ENCODE measurements at regions not wholly inside any gene's neighbourhood (a gene's known extent, or its start where the extent isn't known, plus 50 kb on each side); places are given as distances from the start of the nearest gene placed in this dataset.
"Not testable (repeated sequence)": the region's sequence is repeated elsewhere in the genome, so short reads cannot be mapped to it uniquely, and the experiment has no call there.

DNA sequence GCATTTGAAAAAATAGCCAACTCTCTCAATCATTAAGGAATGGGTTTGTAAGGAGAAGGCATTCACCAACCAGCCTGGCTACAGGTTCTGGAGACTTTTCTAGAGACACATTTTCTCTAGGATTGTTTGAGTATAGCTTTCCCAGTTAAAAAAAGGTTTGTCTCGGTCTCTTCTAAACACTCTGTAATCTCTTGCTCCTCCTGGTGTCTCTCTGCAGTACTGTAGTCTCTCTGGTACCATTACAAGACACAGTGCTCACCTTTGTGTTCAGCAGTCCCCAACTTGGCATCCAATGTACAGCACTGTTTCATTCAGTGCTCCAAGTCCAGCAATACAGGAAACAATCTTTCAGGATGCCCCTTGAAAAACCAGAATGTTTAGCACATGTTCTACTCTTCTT, 534.4 kb downstream of the ZNF385D start:
- H3K4ac ChIP-seq (ENCODE audit: low read depth, low read length): no peak overlapping the region
- H2BK15ac ChIP-seq (replicated peaks; ENCODE audit: low read depth): peak overlapping the region; percentile 74
- H3K4me1 ChIP-seq (ENCODE audit: control insufficient read depth, low read depth, low read length): no peaks in the 10 kb centered on the region
- no peak overlapping the region for H4K5ac ChIP-seq (ENCODE audit: low read length)
- H4K8ac ChIP-seq (ENCODE audit: low read depth, low read length): no peak overlapping the region
- no peaks in the 10 kb centered on the region for H3K79me2 ChIP-seq (ENCODE audit: control insufficient read depth, insufficient read depth, low read length)
- H3K27ac ChIP-seq (ENCODE audit: low read depth, low read length): no peak overlapping the region
- H3K23ac ChIP-seq (ENCODE audit: low read length): no peak overlapping the region
- peak; percentile 37 for DNase-seq
- no peak overlapping the region for H3K4me3 ChIP-seq (ENCODE audit: low read length)
- H3K4me2 ChIP-seq (ENCODE audit: low read length): no peak overlapping the region
- H3K56ac ChIP-seq (ENCODE audit: low read length): no peak overlapping the region
- H2BK120ac ChIP-seq (ENCODE audit: low read depth, low read length): no peak overlapping the region
- no peaks in the 10 kb centered on the region for H3K79me1 ChIP-seq (ENCODE audit: low read length)
- no peak overlapping the region for H3K9ac ChIP-seq (ENCODE audit: low read length)
- H3K18ac ChIP-seq (ENCODE audit: low read length): peak overlapping the region; percentile 80
- no peaks in the 10 kb centered on the region for H3K36me3 ChIP-seq (ENCODE audit: control insufficient read depth, insufficient read depth, low read length)
- H3K27me3 ChIP-seq (ENCODE audit: insufficient read depth, low read length, poor library complexity): no peaks in the 10 kb centered on the region
- WGBS (ENCODE audit: extremely low coverage, insufficient coverage, low lambda C conversion rate): no CpG with 5 or more reads among the region's 1 CpG
- H2AK5ac ChIP-seq (ENCODE audit: low read length): no peak overlapping the region
- no peak overlapping the region for H2BK5ac ChIP-seq (ENCODE audit: low read length)

DNA sequence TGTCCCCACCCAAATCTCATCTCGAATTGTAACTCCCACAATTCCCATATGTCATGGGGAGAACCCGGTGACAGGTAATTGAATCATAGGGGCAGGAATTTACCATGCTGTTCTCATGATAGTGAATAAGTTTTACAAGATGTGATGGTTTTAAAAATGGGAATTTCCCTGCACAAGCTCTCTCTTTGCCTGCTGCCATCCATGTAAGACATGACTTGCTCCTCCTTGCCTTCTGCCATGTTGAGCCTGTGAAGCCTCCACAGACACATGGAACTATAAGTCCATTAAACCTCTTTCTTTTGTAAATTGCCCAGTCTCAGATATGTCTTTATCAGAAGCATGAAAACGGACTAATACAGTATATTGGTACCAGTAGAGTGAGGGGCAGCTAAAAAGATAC, 546.9 kb downstream of the ZNF385D start:
- not testable (repeated sequence) for H3K56ac ChIP-seq (ENCODE audit: low read length); H3K27me3 ChIP-seq (ENCODE audit: insufficient read depth, low read length, poor library complexity); H3K36me3 ChIP-seq (ENCODE audit: control insufficient read depth, insufficient read depth, low read length); H3K79me1 ChIP-seq (ENCODE audit: low read length); H3K23ac ChIP-seq (ENCODE audit: low read length); DNase-seq; H3K9ac ChIP-seq (ENCODE audit: low read length); H2BK5ac ChIP-seq (ENCODE audit: low read length); H3K4me2 ChIP-seq (ENCODE audit: low read length); H3K4ac ChIP-seq (ENCODE audit: low read depth, low read length); H2BK15ac ChIP-seq (replicated peaks; ENCODE audit: low read depth); H2BK120ac ChIP-seq (ENCODE audit: low read depth, low read length); H4K8ac ChIP-seq (ENCODE audit: low read depth, low read length); H3K4me3 ChIP-seq (ENCODE audit: low read length); H3K27ac ChIP-seq (ENCODE audit: low read depth, low read length); H3K4me1 ChIP-seq (ENCODE audit: control insufficient read depth, low read depth, low read length); H3K18ac ChIP-seq (ENCODE audit: low read length); H3K79me2 ChIP-seq (ENCODE audit: control insufficient read depth, insufficient read depth, low read length); H2AK5ac ChIP-seq (ENCODE audit: low read length); H4K5ac ChIP-seq (ENCODE audit: low read length)
- WGBS (ENCODE audit: extremely low coverage, insufficient coverage, low lambda C conversion rate): no CpG with 5 or more reads among the region's 3 CpGs

GRCh38 chr3:21195203-21195602, 555.8 kb downstream of the ZNF385D start:
- no peak overlapping the region for H3K27ac ChIP-seq (ENCODE audit: low read depth, low read length)
- no peak overlapping the region for H3K56ac ChIP-seq (ENCODE audit: low read length)
- no CpG with 5 or more reads among the region's 2 CpGs for WGBS (ENCODE audit: extremely low coverage, insufficient coverage, low lambda C conversion rate)
- H4K5ac ChIP-seq (ENCODE audit: low read length): no peak overlapping the region
- no peak overlapping the region for H2AK5ac ChIP-seq (ENCODE audit: low read length)
- no peak overlapping the region for H4K8ac ChIP-seq (ENCODE audit: low read depth, low read length)
- H2BK5ac ChIP-seq (ENCODE audit: low read length): no peak overlapping the region
- H3K79me2 ChIP-seq (ENCODE audit: control insufficient read depth, insufficient read depth, low read length): no peaks in the 10 kb centered on the region
- H3K23ac ChIP-seq (ENCODE audit: low read length): no peak overlapping the region
- no peak overlapping the region for H3K4ac ChIP-seq (ENCODE audit: low read depth, low read length)
- H3K9ac ChIP-seq (ENCODE audit: low read length): no peak overlapping the region
- no peaks in the 10 kb centered on the region for H3K36me3 ChIP-seq (ENCODE audit: control insufficient read depth, insufficient read depth, low read length)
- no peak overlapping the region for H3K4me2 ChIP-seq (ENCODE audit: low read length)
- no peaks in the 10 kb centered on the region for H3K27me3 ChIP-seq (ENCODE audit: insufficient read depth, low read length, poor library complexity)
- H3K18ac ChIP-seq (ENCODE audit: low read length): no peak overlapping the region
- H3K4me1 ChIP-seq (ENCODE audit: control insufficient read depth, low read depth, low read length): no peaks in the 10 kb centered on the region
- no peak overlapping the region for H2BK120ac ChIP-seq (ENCODE audit: low read depth, low read length)
- no peak overlapping the region for H2BK15ac ChIP-seq (replicated peaks; ENCODE audit: low read depth)
- no peak overlapping the region for H3K4me3 ChIP-seq (ENCODE audit: low read length)
- DNase-seq: no peak
- H3K79me1 ChIP-seq (ENCODE audit: low read length): no peaks in the 10 kb centered on the region

DNA sequence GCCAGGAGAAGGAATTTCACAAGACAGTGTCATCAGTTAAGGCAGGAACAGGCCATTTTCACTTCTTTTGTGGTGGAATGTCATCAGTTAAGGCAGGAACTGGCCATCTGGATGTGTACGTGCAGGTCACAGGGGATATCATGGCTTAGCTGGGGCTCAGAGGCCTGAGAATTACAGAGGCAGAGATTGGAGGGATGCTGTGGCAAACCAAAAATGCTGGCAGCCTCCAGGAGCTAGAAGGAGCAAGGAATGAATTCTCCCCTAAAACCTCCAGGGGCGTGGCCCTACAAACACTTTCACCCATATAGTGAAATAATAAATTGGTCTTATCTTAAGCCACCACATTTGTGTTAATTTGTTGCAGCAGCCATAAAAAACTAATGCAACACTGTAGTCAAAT, 557.0 kb downstream of the ZNF385D start:
- not testable (repeated sequence) for H3K18ac ChIP-seq (ENCODE audit: low read length); H3K36me3 ChIP-seq (ENCODE audit: control insufficient read depth, insufficient read depth, low read length); H3K27ac ChIP-seq (ENCODE audit: low read depth, low read length); H2BK15ac ChIP-seq (replicated peaks; ENCODE audit: low read depth); H3K4ac ChIP-seq (ENCODE audit: low read depth, low read length); H3K79me1 ChIP-seq (ENCODE audit: low read length); H3K4me1 ChIP-seq (ENCODE audit: control insufficient read depth, low read depth, low read length); H4K5ac ChIP-seq (ENCODE audit: low read length); H3K23ac ChIP-seq (ENCODE audit: low read length); H3K9ac ChIP-seq (ENCODE audit: low read length); H3K4me3 ChIP-seq (ENCODE audit: low read length); H3K27me3 ChIP-seq (ENCODE audit: insufficient read depth, low read length, poor library complexity); H4K8ac ChIP-seq (ENCODE audit: low read depth, low read length); H2AK5ac ChIP-seq (ENCODE audit: low read length); H3K4me2 ChIP-seq (ENCODE audit: low read length); H3K79me2 ChIP-seq (ENCODE audit: control insufficient read depth, insufficient read depth, low read length)
- H2BK5ac ChIP-seq (ENCODE audit: low read length): peak overlapping the region; percentile 11
- peak overlapping the region; percentile 61 for H2BK120ac ChIP-seq (ENCODE audit: low read depth, low read length)
- no CpG with 5 or more reads among the region's 2 CpGs for WGBS (ENCODE audit: extremely low coverage, insufficient coverage, low lambda C conversion rate)
- DNase-seq: peak; percentile 66
- peak overlapping the region; percentile 37 for H3K56ac ChIP-seq (ENCODE audit: low read length)

GRCh38 chr3:21188459-21188858, 562.6 kb downstream of the ZNF385D start:
- H4K8ac ChIP-seq (ENCODE audit: low read depth, low read length): no peak overlapping the region
- H2AK5ac ChIP-seq (ENCODE audit: low read length): no peak overlapping the region
- H2BK15ac ChIP-seq (replicated peaks; ENCODE audit: low read depth): no peak overlapping the region
- no peak overlapping the region for H3K9ac ChIP-seq (ENCODE audit: low read length)
- no peak overlapping the region for H3K56ac ChIP-seq (ENCODE audit: low read length)
- H4K5ac ChIP-seq (ENCODE audit: low read length): no peak overlapping the region
- no peak overlapping the region for H3K4me2 ChIP-seq (ENCODE audit: low read length)
- peak; percentile 77 for DNase-seq
- no peaks in the 10 kb centered on the region for H3K79me2 ChIP-seq (ENCODE audit: control insufficient read depth, insufficient read depth, low read length)
- no peak overlapping the region for H3K27ac ChIP-seq (ENCODE audit: low read depth, low read length)
- no peaks in the 10 kb centered on the region for H3K79me1 ChIP-seq (ENCODE audit: low read length)
- H2BK120ac ChIP-seq (ENCODE audit: low read depth, low read length): no peak overlapping the region
- H3K4me1 ChIP-seq (ENCODE audit: control insufficient read depth, low read depth, low read length): no peaks in the 10 kb centered on the region
- H3K27me3 ChIP-seq (ENCODE audit: insufficient read depth, low read length, poor library complexity): no peaks in the 10 kb centered on the region
- H3K4me3 ChIP-seq (ENCODE audit: low read length): no peak overlapping the region
- no peak overlapping the region for H2BK5ac ChIP-seq (ENCODE audit: low read length)
- H3K4ac ChIP-seq (ENCODE audit: low read depth, low read length): no peak overlapping the region
- H3K23ac ChIP-seq (ENCODE audit: low read length): no peak overlapping the region
- no peak overlapping the region for H3K18ac ChIP-seq (ENCODE audit: low read length)
- no peaks in the 10 kb centered on the region for H3K36me3 ChIP-seq (ENCODE audit: control insufficient read depth, insufficient read depth, low read length)

DNA sequence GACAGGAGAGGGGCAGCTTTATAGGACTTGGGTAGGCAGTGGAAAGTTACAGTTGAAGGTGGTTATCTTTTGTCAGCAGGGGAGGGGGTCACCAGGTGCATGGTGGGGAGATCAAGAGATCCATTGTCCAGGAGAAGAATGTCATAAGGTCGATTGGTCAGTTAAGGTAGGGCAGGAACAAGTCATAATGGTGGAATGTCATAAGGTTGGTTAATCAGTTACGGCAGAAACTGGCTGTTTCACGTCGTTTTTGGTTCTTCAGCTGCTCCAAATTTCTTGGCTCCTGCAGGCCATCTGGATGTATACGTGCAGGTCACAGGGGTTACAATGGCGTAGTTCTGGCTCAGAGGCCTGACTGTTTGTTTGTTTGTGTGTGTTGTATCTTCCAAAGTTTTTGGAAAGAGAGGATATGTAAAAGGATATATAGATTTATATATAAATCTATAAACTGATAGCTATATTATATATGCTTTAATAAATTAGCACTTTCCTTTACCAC, 565.1 kb downstream of the ZNF385D start:
- Histone ChIP-seq H3K4me2 (ENCODE audit: low read length) (no peak overlapping the region), H3K4ac (ENCODE audit: low read depth, low read length) (no peak overlapping the region), H3K4me1 (ENCODE audit: control insufficient read depth, low read depth, low read length) (no peaks in the 10 kb centered on the region), H2BK120ac (ENCODE audit: low read depth, low read length) (no peak overlapping the region), H2BK15ac (replicated peaks; ENCODE audit: low read depth) (no peak overlapping the region), H2BK5ac (ENCODE audit: low read length) (no peak overlapping the region), H3K27me3 (ENCODE audit: insufficient read depth, low read length, poor library complexity) (no peaks in the 10 kb centered on the region), H4K5ac (ENCODE audit: low read length) (no peak overlapping the region), H3K56ac (ENCODE audit: low read length) (no peak overlapping the region), H2AK5ac (ENCODE audit: low read length) (no peak overlapping the region), H3K79me2 (ENCODE audit: control insufficient read depth, insufficient read depth, low read length) (no peaks in the 10 kb centered on the region), H3K18ac (ENCODE audit: low read length) (no peak overlapping the region), H3K27ac (ENCODE audit: low read depth, low read length) (no peak overlapping the region), H4K8ac (ENCODE audit: low read depth, low read length) (no peak overlapping the region), H3K79me1 (ENCODE audit: low read length) (no peaks in the 10 kb centered on the region), H3K23ac (ENCODE audit: low read length) (no peak overlapping the region), H3K36me3 (ENCODE audit: control insufficient read depth, insufficient read depth, low read length) (no peaks in the 10 kb centered on the region), H3K4me3 (ENCODE audit: low read length) (no peak overlapping the region), H3K9ac (ENCODE audit: low read length) (no peak overlapping the region)
- no CpG with 5 or more reads among the region's 6 CpGs for WGBS (ENCODE audit: extremely low coverage, insufficient coverage, low lambda C conversion rate)
- DNase-seq: no peak

Data from mesendoderm (in vitro differentiated cells).